ENCODE measurements at regions not wholly inside any gene's neighbourhood (a gene's known extent, or its start where the extent isn't known, plus 50 kb on each side); places are given as distances from the start of the nearest gene placed in this dataset.

- no peak overlapping the region for H3K27ac Mint-ChIP-seq
- TF ChIP-seq, protein P1, sequence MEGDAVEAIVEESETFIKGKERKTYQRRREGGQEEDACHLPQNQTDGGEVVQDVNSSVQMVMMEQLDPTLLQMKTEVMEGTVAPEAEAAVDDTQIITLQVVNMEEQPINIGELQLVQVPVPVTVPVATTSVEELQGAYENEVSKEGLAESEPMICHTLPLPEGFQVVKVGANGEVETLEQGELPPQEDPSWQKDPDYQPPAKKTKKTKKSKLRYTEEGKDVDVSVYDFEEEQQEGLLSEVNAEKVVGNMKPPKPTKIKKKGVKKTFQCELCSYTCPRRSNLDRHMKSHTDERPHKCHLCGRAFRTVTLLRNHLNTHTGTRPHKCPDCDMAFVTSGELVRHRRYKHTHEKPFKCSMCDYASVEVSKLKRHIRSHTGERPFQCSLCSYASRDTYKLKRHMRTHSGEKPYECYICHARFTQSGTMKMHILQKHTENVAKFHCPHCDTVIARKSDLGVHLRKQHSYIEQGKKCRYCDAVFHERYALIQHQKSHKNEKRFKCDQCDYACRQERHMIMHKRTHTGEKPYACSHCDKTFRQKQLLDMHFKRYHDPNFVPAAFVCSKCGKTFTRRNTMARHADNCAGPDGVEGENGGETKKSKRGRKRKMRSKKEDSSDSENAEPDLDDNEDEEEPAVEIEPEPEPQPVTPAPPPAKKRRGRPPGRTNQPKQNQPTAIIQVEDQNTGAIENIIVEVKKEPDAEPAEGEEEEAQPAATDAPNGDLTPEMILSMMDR (IDR thresholded peaks at IDR 0.05; ENCODE audit: unreplicated experiment) = no peak
- H3K4me1 Mint-ChIP-seq (ENCODE audit: low read depth) = no peaks in the 10 kb centered on the region
- no peaks in the 10 kb centered on the region for H3K27me3 Mint-ChIP-seq
- no peak overlapping the region for H3K4me3 Mint-ChIP-seq (ENCODE audit: low read depth)
- H3K9me3 Mint-ChIP-seq (ENCODE audit: low read depth) = no peaks in the 10 kb centered on the region
- no peak for DNase-seq (ENCODE audit: low spot score, unreplicated experiment)
- no peaks in the 10 kb centered on the region for H3K36me3 Mint-ChIP-seq (ENCODE audit: insufficient read depth)
Observed at GRCh38 chr16:74219706-74220105, 76.9 kb upstream of the PSMD7 start.

GRCh38 chr16:74218871-74219270, 77.7 kb upstream of the PSMD7 start:
- Mint-ChIP-seq H3K4me1 (ENCODE audit: low read depth) (no peaks in the 10 kb centered on the region), H3K27ac (no peak overlapping the region), H3K9me3 (ENCODE audit: low read depth) (no peaks in the 10 kb centered on the region), H3K4me3 (ENCODE audit: low read depth) (no peak overlapping the region), H3K27me3 (no peaks in the 10 kb centered on the region), H3K36me3 (ENCODE audit: insufficient read depth) (no peaks in the 10 kb centered on the region)
- no peak for DNase-seq (ENCODE audit: low spot score, unreplicated experiment)
- TF ChIP-seq, protein P1 (IDR thresholded peaks at IDR 0.05; ENCODE audit: unreplicated experiment) = no peak

- H3K36me3 Mint-ChIP-seq (ENCODE audit: insufficient read depth) = no peaks in the 10 kb centered on the region
Observed at GRCh38 chr16:74216319-74216718, 80.3 kb upstream of the PSMD7 start.

DNA sequence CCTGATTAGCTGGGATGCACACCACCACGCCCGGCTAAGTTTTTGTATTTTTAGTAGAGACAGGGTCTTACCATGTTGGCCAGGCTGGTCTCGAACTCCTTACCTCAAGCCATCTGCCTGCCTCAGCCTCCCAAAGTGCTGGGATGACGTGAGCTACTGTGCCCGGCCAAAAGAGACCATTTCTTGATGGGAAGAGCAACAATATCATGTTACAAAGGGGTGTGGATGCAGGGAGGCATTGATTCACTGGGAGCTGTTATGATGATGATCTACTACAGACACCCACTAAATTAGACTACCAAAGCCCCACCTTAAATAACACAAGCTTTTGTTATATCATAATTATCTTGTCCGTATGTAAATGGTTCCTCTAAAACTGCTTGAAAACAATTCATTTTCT, 81.4 kb upstream of the PSMD7 start:
- no peak overlapping the region for H3K27ac Mint-ChIP-seq
- DNase-seq (ENCODE audit: low spot score, unreplicated experiment) = no peak

More at GRCh38 chr16:74216319-74216718, 80.3 kb upstream of the PSMD7 start:
- DNase-seq (ENCODE audit: low spot score, unreplicated experiment) = no peak
- Mint-ChIP-seq H3K4me1 (ENCODE audit: low read depth) (no peaks in the 10 kb centered on the region), H3K27ac (no peak overlapping the region), H3K27me3 (peaks cover 10% of the 10 kb centered on the region), H3K4me3 (ENCODE audit: low read depth) (no peak overlapping the region), H3K9me3 (ENCODE audit: low read depth) (no peaks in the 10 kb centered on the region)
- TF ChIP-seq, protein P1 (IDR thresholded peaks at IDR 0.05; ENCODE audit: unreplicated experiment) = no peak

DNA sequence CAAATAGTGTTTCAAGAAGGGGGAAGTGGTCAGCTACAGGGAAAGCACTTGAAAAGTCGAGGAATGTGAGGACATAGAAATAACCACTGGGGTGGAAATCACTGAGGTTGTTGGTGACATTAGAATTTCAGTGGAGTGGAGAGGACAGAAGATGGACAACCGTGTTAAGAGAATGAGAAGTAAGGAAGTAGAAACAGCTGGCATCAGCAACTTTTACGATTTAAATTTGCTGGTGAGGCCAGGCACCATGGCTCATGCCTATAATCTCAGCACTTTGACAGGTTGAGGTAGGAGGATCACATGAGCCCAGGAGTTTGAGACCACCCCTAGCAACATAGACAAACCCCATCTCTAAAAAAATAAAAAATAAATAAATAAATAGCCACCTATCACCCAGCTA, 83.2 kb upstream of the PSMD7 start:
- DNase-seq (ENCODE audit: low spot score, unreplicated experiment) = no peak
- Mint-ChIP-seq H3K9me3 (ENCODE audit: low read depth) (no peaks in the 10 kb centered on the region), H3K27ac (no peak overlapping the region)

More for the DNA sequence above, 81.4 kb upstream of the PSMD7 start:
- no peaks in the 10 kb centered on the region for H3K36me3 Mint-ChIP-seq (ENCODE audit: insufficient read depth)
- TF ChIP-seq, protein P1 (IDR thresholded peaks at IDR 0.05; ENCODE audit: unreplicated experiment) = no peak
- peaks cover 10% of the 10 kb centered on the region for H3K27me3 Mint-ChIP-seq
- H3K9me3 Mint-ChIP-seq (ENCODE audit: low read depth) = no peaks in the 10 kb centered on the region
- no peaks in the 10 kb centered on the region for H3K4me1 Mint-ChIP-seq (ENCODE audit: low read depth)
- no peak overlapping the region for H3K4me3 Mint-ChIP-seq (ENCODE audit: low read depth)

More for the DNA sequence above, 83.2 kb upstream of the PSMD7 start:
- H3K36me3 Mint-ChIP-seq (ENCODE audit: insufficient read depth) = no peaks in the 10 kb centered on the region
- TF ChIP-seq, protein P1 (IDR thresholded peaks at IDR 0.05; ENCODE audit: unreplicated experiment) = no peak
- H3K4me3 Mint-ChIP-seq (ENCODE audit: low read depth) = no peak overlapping the region
- peaks cover 10% of the 10 kb centered on the region for H3K27me3 Mint-ChIP-seq
- H3K4me1 Mint-ChIP-seq (ENCODE audit: low read depth) = no peaks in the 10 kb centered on the region
